COLO829 (cell line): ENCODE measurements at regions not wholly inside any gene's neighbourhood (a gene's known extent, or its start where the extent isn't known, plus 50 kb on each side); places are given as distances from the start of the nearest gene placed in this dataset.
A peak's percentile ranks its signal among the peaks of the same experiment; 100 is the strongest.

ENCODE experiments used
- DNase-seq: peaks from one replicate; pipeline ENCODE4 v3.0.0; 2012; ENCODE audit warnings: low spot score

- DNase-seq: no peak
Measured at GRCh38 chr6:53974941-53975340, 136.3 kb upstream of the MLIP start.

- DNase-seq: no peak
Measured at GRCh38 chr6:53975941-53976615, 135.2 kb upstream of the MLIP start.

- no peak for DNase-seq
Measured at GRCh38 chr6:53977551-53977950, 133.7 kb upstream of the MLIP start.

- DNase-seq: peak; percentile 50
Measured at GRCh38 chr6:53979468-53980067, 131.7 kb upstream of the MLIP start.

GRCh38 chr6:53982366-53983050 lies 128.7 kb upstream of the MLIP start:
- DNase-seq: no peak

GRCh38 chr6:53983301-53983700 lies 127.9 kb upstream of the MLIP start:
- no peak for DNase-seq

GRCh38 chr6:53984163-53984562 lies 127.1 kb upstream of the MLIP start:
- DNase-seq: peak; percentile 92

GRCh38 chr6:53984581-53984980 lies 126.7 kb upstream of the MLIP start:
- DNase-seq: peak; percentile 45

GRCh38 chr6:53985366-53985765 lies 125.9 kb upstream of the MLIP start:
- no peak for DNase-seq

- peak; percentile 63 for DNase-seq
Measured at GRCh38 chr6:53986165-53986720, 125.0 kb upstream of the MLIP start.

- no peak for DNase-seq
Measured at GRCh38 chr6:53986721-53987521, 124.3 kb upstream of the MLIP start.

- DNase-seq: no peak
Measured at GRCh38 chr6:53987522-53987888, 123.7 kb upstream of the MLIP start.

- DNase-seq: no peak
Measured at GRCh38 chr6:53989504-53989903, 121.7 kb upstream of the MLIP start.

GRCh38 chr6:53992522-53992921 lies 118.7 kb upstream of the MLIP start:
- DNase-seq: no peak

- no peak for DNase-seq
Measured at GRCh38 chr6:53994201-53994600, 117.0 kb upstream of the MLIP start.

GRCh38 chr6:53995935-53996334 lies 115.3 kb upstream of the MLIP start:
- no peak for DNase-seq

- DNase-seq: no peak
Measured at GRCh38 chr6:53998303-53998702, 112.9 kb upstream of the MLIP start.

- DNase-seq: no peak
Measured at GRCh38 chr6:53999088-53999755, 112.0 kb upstream of the MLIP start.

- no peak for DNase-seq
Measured at GRCh38 chr6:54002116-54002515, 109.1 kb upstream of the MLIP start.

GRCh38 chr6:54003316-54003715 lies 107.9 kb upstream of the MLIP start:
- no peak for DNase-seq

GRCh38 chr6:54008589-54008988 lies 102.7 kb upstream of the MLIP start:
- DNase-seq: no peak
